ENCODE measurements at regions not wholly inside any gene's neighbourhood (a gene's known extent, or its start where the extent isn't known, plus 50 kb on each side); places are given as distances from the start of the nearest gene placed in this dataset.

DNA sequence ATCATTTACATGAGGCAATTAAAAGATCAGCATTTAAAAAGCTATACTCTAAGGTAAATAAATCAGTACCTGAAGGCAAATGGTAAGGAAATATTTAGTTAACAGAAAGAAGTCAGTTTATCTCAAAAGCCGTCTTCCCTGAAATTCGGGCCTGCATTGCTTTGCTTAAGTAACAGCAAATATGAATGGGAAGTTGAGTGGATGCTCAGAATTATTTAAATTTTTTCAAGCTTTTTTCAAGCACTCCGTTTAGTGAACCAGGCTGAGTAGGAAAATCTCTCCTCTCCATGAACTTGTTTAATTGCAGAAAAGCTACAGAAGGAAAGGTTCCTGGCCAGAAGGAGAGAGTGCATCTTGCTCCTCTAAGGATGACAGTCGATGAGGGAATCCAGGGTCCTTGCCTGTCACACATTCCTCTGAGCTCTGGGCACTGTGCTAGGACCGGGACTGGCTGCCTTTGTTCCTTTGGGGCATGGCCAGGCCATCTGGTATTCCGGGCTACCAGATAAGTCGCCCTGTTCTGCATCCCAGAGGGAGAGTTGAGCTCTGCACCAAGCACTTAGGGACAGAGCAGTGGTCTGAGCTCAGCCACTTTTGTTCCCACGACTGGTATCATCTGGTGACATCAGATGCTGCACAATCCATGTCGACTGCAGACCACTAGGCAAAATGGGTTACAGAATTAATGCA is 77.6 kb downstream of the RIN2 start:
- no peak for TF ChIP-seq EZH2 (IDR thresholded peaks at IDR 0.05; ENCODE audit: borderline replicate concordance, insufficient read depth, low read depth, low read length, poor library complexity, severe bottlenecking)
- TF ChIP-seq, protein P1, sequence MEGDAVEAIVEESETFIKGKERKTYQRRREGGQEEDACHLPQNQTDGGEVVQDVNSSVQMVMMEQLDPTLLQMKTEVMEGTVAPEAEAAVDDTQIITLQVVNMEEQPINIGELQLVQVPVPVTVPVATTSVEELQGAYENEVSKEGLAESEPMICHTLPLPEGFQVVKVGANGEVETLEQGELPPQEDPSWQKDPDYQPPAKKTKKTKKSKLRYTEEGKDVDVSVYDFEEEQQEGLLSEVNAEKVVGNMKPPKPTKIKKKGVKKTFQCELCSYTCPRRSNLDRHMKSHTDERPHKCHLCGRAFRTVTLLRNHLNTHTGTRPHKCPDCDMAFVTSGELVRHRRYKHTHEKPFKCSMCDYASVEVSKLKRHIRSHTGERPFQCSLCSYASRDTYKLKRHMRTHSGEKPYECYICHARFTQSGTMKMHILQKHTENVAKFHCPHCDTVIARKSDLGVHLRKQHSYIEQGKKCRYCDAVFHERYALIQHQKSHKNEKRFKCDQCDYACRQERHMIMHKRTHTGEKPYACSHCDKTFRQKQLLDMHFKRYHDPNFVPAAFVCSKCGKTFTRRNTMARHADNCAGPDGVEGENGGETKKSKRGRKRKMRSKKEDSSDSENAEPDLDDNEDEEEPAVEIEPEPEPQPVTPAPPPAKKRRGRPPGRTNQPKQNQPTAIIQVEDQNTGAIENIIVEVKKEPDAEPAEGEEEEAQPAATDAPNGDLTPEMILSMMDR (IDR thresholded peaks at IDR 0.05) = no peak
- peaks cover 12% of the 10 kb centered on the region for H3K27me3 Mint-ChIP-seq
- POLR2A ChIA-PET = no interaction called here
- H4K20me1 ChIP-seq (ENCODE audit: control insufficient read depth, insufficient read depth, low read length, poor library complexity, severe bottlenecking) = no peaks in the 10 kb centered on the region
- 89% methylated on average over 7 of the region's 9 CpGs for WGBS (ENCODE audit: insufficient coverage)
- H3K4me2 ChIP-seq (replicated peaks; ENCODE audit: low read depth, low read length, poor library complexity, severe bottlenecking) = no peak overlapping the region
- CTCF ChIA-PET = interaction anchor here (0.8 to 2.0 kb wide), 2 partner anchors 50 to 159 kb away, joined by 3 to 6 read pairs; no protein-coding TSS in a partner anchor
- no peak overlapping the region for H3K9ac ChIP-seq (ENCODE audit: low read length)
- no peaks in the 10 kb centered on the region for H3K9me3 ChIP-seq (ENCODE audit: control extremely low read depth in 1 of 3, control insufficient read depth in 2 of 3, insufficient read depth in 1 of 3, low read length in 2 of 3)
- H2AFZ ChIP-seq (ENCODE audit: insufficient read depth, low read depth, low read length, poor library complexity, severe bottlenecking) = no peak overlapping the region
- H3K4me1 ChIP-seq (ENCODE audit: control insufficient read depth in 2 of 2, insufficient read depth in 2 of 2, low read length in 2 of 2) = peaks cover 8 to 10% of the 10 kb centered on the region in 2 donors
- no peak overlapping the region for H3K4me3 Mint-ChIP-seq
- ATAC-seq (ENCODE audit: low read depth) (no peak), DNase-seq (no peak)
- H3K4me3 ChIP-seq (ENCODE audit: control extremely low read depth in 1 of 5, extremely low read depth in 1 of 5, insufficient read depth in 1 of 5, low read depth in 2 of 5, low read length in 4 of 5) = no peak overlapping the region
- H3K27me3 ChIP-seq (replicated peaks in 1 of 4; ENCODE audit: control extremely low read depth in 1 of 4, control insufficient read depth in 3 of 4, insufficient read depth in 4 of 4, low read length in 3 of 4) = peaks cover 0 to 6% (median 3%) of the 10 kb centered on the region in 4 experiments
- no peaks in the 10 kb centered on the region for H3K79me2 ChIP-seq (ENCODE audit: control insufficient read depth, insufficient read depth, low read length)
- no peak overlapping the region for H3K27ac Mint-ChIP-seq
- no peaks in the 10 kb centered on the region for H3K9me3 Mint-ChIP-seq (ENCODE audit: insufficient read depth)
- intact Hi-C loops (cut with micrococcal nuclease) = no loop called here
- H3K36me3 ChIP-seq (replicated peaks in 1 of 2; ENCODE audit: control extremely low read depth in 1 of 2, control insufficient read depth in 1 of 2, extremely low read depth in 1 of 2, insufficient read depth in 2 of 2, low read length in 1 of 2) = no peaks in the 10 kb centered on the region
- no peak overlapping the region for H3K27ac ChIP-seq (ENCODE audit: low read length in 2 of 2)
- peaks cover 15% of the 10 kb centered on the region for H3K4me1 Mint-ChIP-seq

DNA sequence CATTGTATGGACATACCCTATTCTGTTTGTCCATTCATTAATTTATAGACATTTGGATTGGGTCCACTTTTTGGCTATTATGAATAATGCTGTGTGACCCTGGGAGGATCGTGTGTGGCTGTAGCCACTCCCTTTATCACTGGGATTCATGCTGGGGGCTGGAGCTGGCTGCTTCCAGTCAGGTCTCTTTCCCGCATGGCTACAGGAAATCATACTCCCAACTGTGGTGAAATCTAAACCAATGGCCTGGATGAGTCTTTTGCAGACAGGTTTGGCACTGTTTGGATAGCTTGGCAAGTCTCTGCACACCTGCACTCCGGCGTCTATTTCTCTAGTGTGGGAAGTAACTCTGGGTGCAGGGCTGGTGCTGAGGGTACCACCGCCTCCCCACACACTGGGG is 80.4 kb downstream of the RIN2 start:
- Histone ChIP-seq H3K9ac (ENCODE audit: low read length) (no peak overlapping the region), H4K20me1 (ENCODE audit: control insufficient read depth, insufficient read depth, low read length, poor library complexity, severe bottlenecking) (no peaks in the 10 kb centered on the region), H3K79me2 (ENCODE audit: control insufficient read depth, insufficient read depth, low read length) (no peaks in the 10 kb centered on the region), H3K4me3 (ENCODE audit: control extremely low read depth in 1 of 5, extremely low read depth in 1 of 5, insufficient read depth in 1 of 5, low read depth in 2 of 5, low read length in 4 of 5) (no peak overlapping the region), H3K9me3 (ENCODE audit: control extremely low read depth in 1 of 3, control insufficient read depth in 2 of 3, insufficient read depth in 1 of 3, low read length in 2 of 3) (no peaks in the 10 kb centered on the region), H3K4me1 (ENCODE audit: control insufficient read depth in 2 of 2, insufficient read depth in 2 of 2, low read length in 2 of 2) (no peaks in the 10 kb centered on the region), H3K27ac (ENCODE audit: low read length in 2 of 2) (no peak overlapping the region), H3K27me3 (replicated peaks in 1 of 4; ENCODE audit: control extremely low read depth in 1 of 4, control insufficient read depth in 3 of 4, insufficient read depth in 4 of 4, low read length in 3 of 4) (peaks cover 0 to 9% (median 4%) of the 10 kb centered on the region in 4 experiments), H2AFZ (ENCODE audit: insufficient read depth, low read depth, low read length, poor library complexity, severe bottlenecking) (no peak overlapping the region), H3K36me3 (replicated peaks in 1 of 2; ENCODE audit: control extremely low read depth in 1 of 2, control insufficient read depth in 1 of 2, extremely low read depth in 1 of 2, insufficient read depth in 2 of 2, low read length in 1 of 2) (no peaks in the 10 kb centered on the region), H3K4me2 (replicated peaks; ENCODE audit: low read depth, low read length, poor library complexity, severe bottlenecking) (no peak overlapping the region)
- 100% methylated on average over 2 of the region's 5 CpGs for WGBS (ENCODE audit: insufficient coverage)
- ChIA-PET CTCF (no interaction called here), POLR2A (no interaction called here)
- no peak overlapping the region for H3K27ac Mint-ChIP-seq
- peaks cover 3% of the 10 kb centered on the region for H3K4me1 Mint-ChIP-seq
- intact Hi-C loops (cut with micrococcal nuclease) = no loop called here
- no peak overlapping the region for H3K4me3 Mint-ChIP-seq
- ATAC-seq (ENCODE audit: low read depth) (no peak), DNase-seq (no peak)
- H3K27me3 Mint-ChIP-seq = peaks cover 20% of the 10 kb centered on the region
- TF ChIP-seq, protein P1 (IDR thresholded peaks at IDR 0.05) = no peak
- H3K9me3 Mint-ChIP-seq (ENCODE audit: insufficient read depth) = peaks cover 2% of the 10 kb centered on the region
